ENCODE measurements at regions not wholly inside any gene's neighbourhood (a gene's known extent, or its start where the extent isn't known, plus 50 kb on each side); places are given as distances from the start of the nearest gene placed in this dataset.

DNA sequence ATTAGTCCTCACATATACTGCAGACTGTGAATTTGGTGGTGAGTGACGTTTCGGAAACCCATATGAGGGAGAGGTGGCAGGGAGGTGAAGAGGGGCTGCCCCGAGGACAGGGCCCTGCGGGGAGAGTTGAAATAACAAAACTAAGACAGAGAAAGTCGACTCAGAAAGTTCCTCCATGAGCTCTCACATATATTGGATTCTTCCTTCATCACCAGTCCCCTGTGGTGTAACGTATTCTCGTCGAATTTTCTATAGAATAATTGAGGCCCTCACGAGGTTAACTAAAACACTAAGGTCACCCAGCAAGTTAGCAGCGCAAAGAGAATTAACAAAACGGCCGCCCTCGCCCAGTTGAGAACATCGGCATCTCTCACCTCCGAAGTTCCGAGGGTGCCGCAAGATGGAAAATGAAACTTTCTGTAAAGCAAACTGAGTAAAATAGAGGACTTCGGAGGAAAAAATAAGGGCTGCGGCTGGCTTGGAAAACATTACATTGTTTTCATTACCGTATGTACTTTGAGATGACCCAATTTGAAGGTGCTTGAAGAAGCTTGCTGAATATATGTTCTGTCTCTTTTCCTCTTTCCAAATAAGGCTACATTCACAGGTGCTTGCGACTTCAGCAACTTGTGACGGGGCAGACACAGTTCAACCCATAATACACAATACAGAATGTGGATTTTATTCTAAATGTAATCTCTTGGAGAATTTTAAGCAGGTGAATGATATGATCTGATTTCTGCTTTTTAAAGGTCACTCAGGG is 490.9 kb upstream of the JARID2 start:
- Histone ChIP-seq H3K9me3 (no peaks in the 10 kb centered on the region), H3K4me1 (no peaks in the 10 kb centered on the region), H3K4me3 (no peak overlapping the region), H3K27ac (no peak overlapping the region), H3K36me3 (replicated peaks in 1 of 2; ENCODE audit: insufficient read depth in 1 of 2, low read depth in 2 of 2) (no peaks in the 10 kb centered on the region), H3K27me3 (no peaks in the 10 kb centered on the region)
- TF ChIP-seq, protein P1, sequence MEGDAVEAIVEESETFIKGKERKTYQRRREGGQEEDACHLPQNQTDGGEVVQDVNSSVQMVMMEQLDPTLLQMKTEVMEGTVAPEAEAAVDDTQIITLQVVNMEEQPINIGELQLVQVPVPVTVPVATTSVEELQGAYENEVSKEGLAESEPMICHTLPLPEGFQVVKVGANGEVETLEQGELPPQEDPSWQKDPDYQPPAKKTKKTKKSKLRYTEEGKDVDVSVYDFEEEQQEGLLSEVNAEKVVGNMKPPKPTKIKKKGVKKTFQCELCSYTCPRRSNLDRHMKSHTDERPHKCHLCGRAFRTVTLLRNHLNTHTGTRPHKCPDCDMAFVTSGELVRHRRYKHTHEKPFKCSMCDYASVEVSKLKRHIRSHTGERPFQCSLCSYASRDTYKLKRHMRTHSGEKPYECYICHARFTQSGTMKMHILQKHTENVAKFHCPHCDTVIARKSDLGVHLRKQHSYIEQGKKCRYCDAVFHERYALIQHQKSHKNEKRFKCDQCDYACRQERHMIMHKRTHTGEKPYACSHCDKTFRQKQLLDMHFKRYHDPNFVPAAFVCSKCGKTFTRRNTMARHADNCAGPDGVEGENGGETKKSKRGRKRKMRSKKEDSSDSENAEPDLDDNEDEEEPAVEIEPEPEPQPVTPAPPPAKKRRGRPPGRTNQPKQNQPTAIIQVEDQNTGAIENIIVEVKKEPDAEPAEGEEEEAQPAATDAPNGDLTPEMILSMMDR (IDR thresholded peaks at IDR 0.05), result no peak
- no peak for TF ChIP-seq POLR2A (IDR thresholded peaks at IDR 0.05)
- DNase-seq, result no peak
- ATAC-seq, result no peak
- intact Hi-C loops (cut with DNase I), result no loop called here
- 83 to 90% methylated on average over 22 of the region's 22 CpGs for WGBS, 2 donors

DNA sequence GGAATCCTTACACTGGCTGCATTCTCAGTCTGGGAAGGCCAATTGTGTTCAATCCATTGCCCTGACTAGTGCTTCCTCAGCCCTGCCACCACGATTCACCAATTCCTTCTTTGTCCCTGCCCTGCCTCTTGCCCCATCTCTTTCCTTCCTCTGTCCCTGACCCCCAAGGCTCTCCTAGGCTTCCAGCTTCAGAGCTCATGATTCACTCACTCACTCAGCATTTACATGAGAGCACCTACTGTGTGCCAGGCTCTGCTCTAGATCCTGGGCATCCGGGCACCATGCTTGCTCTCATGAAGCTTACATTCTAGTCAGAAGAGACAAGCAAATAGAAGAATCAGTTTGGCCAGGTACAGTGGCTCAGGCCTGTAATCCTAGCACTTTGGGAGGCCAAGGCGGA is 489.5 kb upstream of the JARID2 start:
- Histone ChIP-seq H3K36me3 (replicated peaks in 1 of 2; ENCODE audit: insufficient read depth in 1 of 2, low read depth in 2 of 2) (no peaks in the 10 kb centered on the region), H3K4me1 (no peaks in the 10 kb centered on the region), H3K9me3 (no peaks in the 10 kb centered on the region), H3K27me3 (no peaks in the 10 kb centered on the region), H3K4me3 (no peak overlapping the region), H3K27ac (no peak overlapping the region)
- no peak for DNase-seq
- no peak for TF ChIP-seq POLR2A (IDR thresholded peaks at IDR 0.05)
- TF ChIP-seq, protein P1 (IDR thresholded peaks at IDR 0.05), result no peak
- intact Hi-C loops (cut with DNase I), result no loop called here
- 86 to 94% methylated on average over 3 of the region's 3 CpGs for WGBS, 2 donors
- ATAC-seq, result no peak

GRCh38 chr6:14757014-14757413 is 488.9 kb upstream of the JARID2 start:
- ATAC-seq (no peak), DNase-seq (no peak)
- Histone ChIP-seq H3K4me1 (no peaks in the 10 kb centered on the region), H3K27ac (no peak overlapping the region), H3K4me3 (no peak overlapping the region), H3K9me3 (no peaks in the 10 kb centered on the region), H3K36me3 (replicated peaks in 1 of 2; ENCODE audit: insufficient read depth in 1 of 2, low read depth in 2 of 2) (no peaks in the 10 kb centered on the region), H3K27me3 (no peaks in the 10 kb centered on the region)
- WGBS, 2 donors, result 91 to 100% methylated on average over 1 of the region's 1 CpG
- TF ChIP-seq, protein P1 (IDR thresholded peaks at IDR 0.05), result no peak
- no peak for TF ChIP-seq POLR2A (IDR thresholded peaks at IDR 0.05)
- intact Hi-C loops (cut with DNase I), result no loop called here

- no peaks in the 10 kb centered on the region for H3K27me3 ChIP-seq
- H3K4me1 ChIP-seq, result no peaks in the 10 kb centered on the region
- intact Hi-C loops (cut with DNase I), result no loop called here
- H3K27ac ChIP-seq, result no peak overlapping the region
- WGBS, 2 donors, result 79 to 88% methylated on average over 1 of the region's 1 CpG
- H3K4me3 ChIP-seq, result no peak overlapping the region
- DNase-seq (no peak), ATAC-seq (no peak)
- no peaks in the 10 kb centered on the region for H3K36me3 ChIP-seq (replicated peaks in 1 of 2; ENCODE audit: insufficient read depth in 1 of 2, low read depth in 2 of 2)
- no peak for TF ChIP-seq POLR2A (IDR thresholded peaks at IDR 0.05)
- TF ChIP-seq, protein P1 (IDR thresholded peaks at IDR 0.05), result no peak
- H3K9me3 ChIP-seq, result no peaks in the 10 kb centered on the region
These were observed 488.5 kb upstream of the JARID2 start for GRCh38 chr6:14757418-14757817.

Data from body of pancreas (tissue), 4 donors.